PC-3 (cell line): ENCODE measurements at regions not wholly inside any gene's neighbourhood (a gene's known extent, or its start where the extent isn't known, plus 50 kb on each side); places are given as distances from the start of the nearest gene placed in this dataset.
"Not testable (repeated sequence)": the region's sequence is repeated elsewhere in the genome, so short reads cannot be mapped to it uniquely, and the experiment has no call there.

Experiments used
- ATAC-seq: fragments of 200-7000 bp; cut with Tn5 transposase; 2 replicates; pipeline ENCODE4 v1.9.1; 2020; ENCODE audit warnings: mild to moderate bottlenecking, moderate library complexity
- BruUV-seq: library from RNA; stranded (reverse); fragments of 400-500 nt; replicated peaks from 2 replicates; lab custom pipeline; 2021; lab: Mats Ljungman, UMichigan
- CTCF ChIA-PET: fragments of 300-600 bp; sonication (Branson Sonifier 250); formaldehyde crosslinking; loops from one replicate; lab custom pipeline; 2022; ENCODE audit warnings: antibody characterized with exemption; lab: Charles Lee
- POLR2A ChIA-PET: fragments of 300-600 bp; sonication (Branson Sonifier 250); formaldehyde crosslinking; loops from one replicate; lab custom pipeline; 2022; ENCODE audit warnings: antibody characterized with exemption; ENCODE audit not compliant: unreplicated experiment; lab: Charles Lee
- DNase-seq: peaks from one replicate; pipeline ENCODE4 v3.0.0-alpha.2; 2015
- H2AFZ ChIP-seq: fragments of 300-600 bp; sonication (generic); 2 replicates; pipeline ENCODE4 v1.6.0; 2016; ENCODE audit warnings: antibody characterized with exemption, low read length
- H3F3A ChIP-seq: fragments of 300-600 bp; sonication (generic); one replicate; pipeline ENCODE4 v1.6.0; 2017; ENCODE audit warnings: antibody characterized with exemption, low read length, control low read depth, mild to moderate bottlenecking; ENCODE audit not compliant: unreplicated experiment
- H3K27ac ChIP-seq: fragments of 300-600 bp; sonication (generic); 2 replicates; pipeline ENCODE4 v1.5.1; 2016; ENCODE audit warnings: mild to moderate bottlenecking, low read length
- H3K27me3 ChIP-seq: fragments of 300-600 bp; sonication (generic); 2 replicates; pipeline ENCODE4 v1.6.1; 2016; ENCODE audit warnings: low read length, mixed read lengths
- H3K36me3 ChIP-seq: fragments of 300-600 bp; sonication (generic); 2 replicates; pipeline ENCODE4 v1.6.1; 2016; ENCODE audit warnings: low read depth, mixed run types, low read length, mixed read lengths
- H3K4me1 ChIP-seq: fragments of 300-600 bp; sonication (generic); 2 replicates; pipeline ENCODE4 v1.5.1; 2016; ENCODE audit warnings: low read length; ENCODE audit not compliant: insufficient read depth
- H3K4me2 ChIP-seq: fragments of 300-600 bp; sonication (generic); 2 replicates; pipeline ENCODE4 v1.6.0; 2016; ENCODE audit warnings: low read length
- H3K4me3 ChIP-seq: fragments of 300-600 bp; sonication (generic); 2 replicates; pipeline ENCODE4 v1.5.1; 2016; ENCODE audit warnings: mild to moderate bottlenecking, low read length, mixed read lengths
- H3K79me2 ChIP-seq: fragments of 300-600 bp; sonication (generic); 2 replicates; pipeline ENCODE4 v1.6.1; 2017; ENCODE audit warnings: low read length, mixed read lengths
- H3K9ac ChIP-seq: fragments of 300-600 bp; sonication (generic); 2 replicates; pipeline ENCODE4 v1.6.0; 2016; ENCODE audit warnings: mild to moderate bottlenecking, low read length
- H3K9me2 ChIP-seq: fragments of 300-600 bp; sonication (generic); replicated peaks from 2 replicates; pipeline ENCODE4 v1.6.1; 2016; ENCODE audit warnings: mixed run types, low read length, mixed read lengths
- H3K9me3 ChIP-seq: fragments of 300-600 bp; sonication (generic); 2 replicates; pipeline ENCODE4 v1.6.1; 2016; ENCODE audit warnings: low read length, mixed read lengths
- H4K20me1 ChIP-seq: fragments of 300-600 bp; sonication (generic); 2 replicates; pipeline ENCODE4 v1.6.1; 2016; ENCODE audit warnings: low read length, mixed read lengths
- EZH2 ChIP-seq: fragments of 300-600 bp; sonication (generic); IDR thresholded peaks from one replicate; pipeline ENCODE4 v1.6.1; 2017; ENCODE audit warnings: antibody characterized with exemption, mild to moderate bottlenecking, low read length; ENCODE audit not compliant: unreplicated experiment
- EZH2phosphoT487 ChIP-seq: fragments of 300-600 bp; sonication (generic); IDR thresholded peaks from 2 replicates; pipeline ENCODE4 v1.6.1; 2018; ENCODE audit warnings: mild to moderate bottlenecking, antibody characterized with exemption, low read length, borderline replicate concordance
- intact Hi-C: fragments of 100-400 bp; cut with micrococcal nuclease; formaldehyde crosslinking; loops from 2 replicates; pipeline ENCODE4 v1.9.0; 2023
- TF ChIP-seq, protein P1 (sequence below): fragments of 300-600 bp; sonication (generic); conservative IDR thresholded peaks from 2 replicates; pipeline ENCODE4 v1.5.1; 2017; ENCODE audit warnings: antibody characterized with exemption, low read depth, mild to moderate bottlenecking, low read length

GRCh38 chr5:136749016-136749415, 383.7 kb upstream of the TRPC7 start:
- POLR2A ChIA-PET, result no interaction called here
- DNase-seq (peak; percentile 15), ATAC-seq (no peak)
- Histone ChIP-seq H3K36me3 (no peaks in the 10 kb centered on the region), H3F3A (no peaks in the 10 kb centered on the region), H3K9me2 (no peaks in the 10 kb centered on the region), H3K27ac (no peak overlapping the region), H3K9me3 (no peaks in the 10 kb centered on the region), H3K4me1 (no peaks in the 10 kb centered on the region), H4K20me1 (no peaks in the 10 kb centered on the region), H3K9ac (no peak overlapping the region), H3K79me2 (no peaks in the 10 kb centered on the region), H3K4me3 (no peak overlapping the region), H3K27me3 (no peaks in the 10 kb centered on the region), H2AFZ (no peak overlapping the region), H3K4me2 (no peak overlapping the region)
- CTCF ChIA-PET, result no interaction called here
- TF ChIP-seq, protein P1, sequence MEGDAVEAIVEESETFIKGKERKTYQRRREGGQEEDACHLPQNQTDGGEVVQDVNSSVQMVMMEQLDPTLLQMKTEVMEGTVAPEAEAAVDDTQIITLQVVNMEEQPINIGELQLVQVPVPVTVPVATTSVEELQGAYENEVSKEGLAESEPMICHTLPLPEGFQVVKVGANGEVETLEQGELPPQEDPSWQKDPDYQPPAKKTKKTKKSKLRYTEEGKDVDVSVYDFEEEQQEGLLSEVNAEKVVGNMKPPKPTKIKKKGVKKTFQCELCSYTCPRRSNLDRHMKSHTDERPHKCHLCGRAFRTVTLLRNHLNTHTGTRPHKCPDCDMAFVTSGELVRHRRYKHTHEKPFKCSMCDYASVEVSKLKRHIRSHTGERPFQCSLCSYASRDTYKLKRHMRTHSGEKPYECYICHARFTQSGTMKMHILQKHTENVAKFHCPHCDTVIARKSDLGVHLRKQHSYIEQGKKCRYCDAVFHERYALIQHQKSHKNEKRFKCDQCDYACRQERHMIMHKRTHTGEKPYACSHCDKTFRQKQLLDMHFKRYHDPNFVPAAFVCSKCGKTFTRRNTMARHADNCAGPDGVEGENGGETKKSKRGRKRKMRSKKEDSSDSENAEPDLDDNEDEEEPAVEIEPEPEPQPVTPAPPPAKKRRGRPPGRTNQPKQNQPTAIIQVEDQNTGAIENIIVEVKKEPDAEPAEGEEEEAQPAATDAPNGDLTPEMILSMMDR, result no peak
- no peak for TF ChIP-seq EZH2
- no peak for TF ChIP-seq EZH2phosphoT487
- intact Hi-C loops, result no loop called here
- BruUV-seq, result no TSS peak

DNA sequence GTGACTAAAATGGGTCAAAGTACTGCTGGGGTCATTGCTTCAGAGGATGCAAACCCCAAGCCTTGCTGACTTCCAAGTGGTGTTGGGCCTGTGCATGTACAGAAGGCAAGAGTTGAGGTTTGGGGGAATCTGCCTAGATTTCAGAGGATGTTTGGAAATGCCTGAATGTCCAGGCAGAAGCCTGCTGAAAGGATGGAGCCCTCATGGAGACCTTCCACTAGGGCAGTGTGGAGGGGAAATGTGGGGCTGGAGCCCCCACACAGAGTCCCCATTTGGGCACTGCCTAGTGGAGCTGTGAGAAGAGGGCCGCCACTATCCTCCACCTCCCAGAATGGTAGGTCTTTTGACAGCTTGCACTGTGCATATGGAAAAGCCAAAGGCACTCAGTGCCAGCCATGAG, 377.7 kb upstream of the TRPC7 start:
- Histone ChIP-seq H3K27me3 (no peaks in the 10 kb centered on the region), H2AFZ (no peak overlapping the region), H3K9me2 (no peaks in the 10 kb centered on the region), H4K20me1 (no peaks in the 10 kb centered on the region), H3K4me3 (no peak overlapping the region), H3K9ac (no peak overlapping the region), H3K4me1 (peaks cover 12% of the 10 kb centered on the region; the same call in 1 of the 2 replicates), H3K27ac (no peak overlapping the region), H3K9me3 (no peaks in the 10 kb centered on the region), H3K79me2 (no peaks in the 10 kb centered on the region), H3F3A (no peaks in the 10 kb centered on the region), H3K36me3 (no peaks in the 10 kb centered on the region), H3K4me2 (no peak overlapping the region)
- intact Hi-C loops, result no loop called here
- no peak for ATAC-seq
- BruUV-seq, result no TSS peak
- ChIA-PET POLR2A (no interaction called here), CTCF (no interaction called here)
- no peak for DNase-seq
- TF ChIP-seq EZH2phosphoT487 (no peak), EZH2 (no peak)
- TF ChIP-seq, protein P1, result no peak

DNA sequence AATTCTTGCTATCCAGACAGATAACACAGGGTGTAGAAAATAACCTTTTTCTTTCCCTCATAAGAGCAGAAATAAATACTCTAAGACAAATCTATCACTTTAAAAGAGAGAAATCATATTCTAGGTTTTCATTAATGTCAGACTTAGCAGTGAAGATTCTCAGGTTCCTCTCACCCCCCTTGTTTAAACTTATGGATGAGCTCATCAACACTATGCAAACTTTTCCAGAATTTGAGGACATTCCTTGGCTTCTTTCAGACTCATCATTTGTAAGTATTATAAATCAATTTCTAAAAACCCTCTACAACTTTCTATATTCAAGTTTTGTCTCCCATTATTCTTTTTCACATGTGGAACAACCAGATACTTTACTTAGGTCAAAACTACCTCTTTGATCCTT, 374.9 kb upstream of the TRPC7 start:
- POLR2A ChIA-PET, result interaction anchor here (0.7 kb wide), 1 partner anchor 1182 kb away, joined by 3 read pairs; no protein-coding TSS in a partner anchor
- Histone ChIP-seq H3K79me2 (no peaks in the 10 kb centered on the region), H3K4me2 (no peak overlapping the region), H3F3A (no peaks in the 10 kb centered on the region), H3K9ac (no peak overlapping the region), H4K20me1 (no peaks in the 10 kb centered on the region), H3K4me1 (peaks cover 12% of the 10 kb centered on the region; the same call in 1 of the 2 replicates), H3K36me3 (no peaks in the 10 kb centered on the region), H3K9me2 (no peaks in the 10 kb centered on the region), H3K27me3 (no peaks in the 10 kb centered on the region), H3K4me3 (no peak overlapping the region), H3K9me3 (no peaks in the 10 kb centered on the region), H2AFZ (no peak overlapping the region), H3K27ac (peak overlapping the region; percentile 37; the same call in 1 of the 2 replicates)
- BruUV-seq, result no TSS peak
- intact Hi-C loops, result no loop called here
- peak; percentile 51; the same call in 1 of the 2 replicates for ATAC-seq
- TF ChIP-seq, protein P1, result no peak
- no peak for TF ChIP-seq EZH2phosphoT487
- TF ChIP-seq EZH2, result no peak
- CTCF ChIA-PET, result interaction anchor here (0.7 kb wide), 1 partner anchor 926 kb away, joined by 3 read pairs; no protein-coding TSS in a partner anchor
- peak; percentile 34 for DNase-seq

DNA sequence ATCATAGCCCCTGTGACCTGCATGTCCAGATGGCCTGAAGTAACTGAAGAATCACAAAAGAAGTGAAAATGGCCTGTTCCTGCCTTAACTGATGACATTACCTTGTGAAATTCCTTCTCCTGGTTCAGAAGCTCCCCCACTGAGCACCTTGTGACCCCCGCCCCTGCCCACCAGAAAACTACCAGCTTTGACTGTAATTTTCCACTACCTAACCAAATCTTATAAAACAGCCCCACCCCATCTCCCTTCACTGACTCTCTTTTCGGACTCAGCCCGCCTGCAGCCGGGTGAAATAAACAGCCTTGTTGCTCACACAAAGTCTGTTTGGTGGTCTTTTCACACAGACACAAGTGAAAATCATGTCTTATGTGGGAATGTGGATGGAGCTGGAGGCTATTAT, 373.9 kb upstream of the TRPC7 start:
- Histone ChIP-seq H3K27ac (peak overlapping the region; percentile 37; the same call in 1 of the 2 replicates), H3K4me1 (peaks cover 12% of the 10 kb centered on the region; the same call in 1 of the 2 replicates), H3K4me2 (peak overlapping the region; percentile 34; the same call in 1 of the 2 replicates)
- ATAC-seq, DNase-seq, H3F3A ChIP-seq, H3K9me2 ChIP-seq, CTCF ChIA-PET, H3K9me3 ChIP-seq, H3K36me3 ChIP-seq, H2AFZ ChIP-seq, H3K4me3 ChIP-seq, H3K9ac ChIP-seq, H3K27me3 ChIP-seq, intact Hi-C loops, BruUV-seq, H4K20me1 ChIP-seq, H3K79me2 ChIP-seq: not testable (repeated sequence)
- POLR2A ChIA-PET, result interaction anchor here (0.7 kb wide), 1 partner anchor 1181 kb away, joined by 3 read pairs; no protein-coding TSS in a partner anchor
